PC-3 (cell line): ENCODE measurements at regions not wholly inside any gene's neighbourhood (a gene's known extent, or its start where the extent isn't known, plus 50 kb on each side); places are given as distances from the start of the nearest gene placed in this dataset.

Experiments
- ATAC-seq: fragments of 200-7000 bp; cut with Tn5 transposase; 2 replicates; pipeline ENCODE4 v1.9.1; 2020; ENCODE audit warnings: mild to moderate bottlenecking, moderate library complexity
- BruUV-seq: library from RNA; stranded (reverse); fragments of 400-500 nt; replicated peaks from 2 replicates; lab custom pipeline; 2021; lab: Mats Ljungman, UMichigan
- CTCF ChIA-PET: fragments of 300-600 bp; sonication (Branson Sonifier 250); formaldehyde crosslinking; loops from one replicate; lab custom pipeline; 2022; ENCODE audit warnings: antibody characterized with exemption; lab: Charles Lee
- POLR2A ChIA-PET: fragments of 300-600 bp; sonication (Branson Sonifier 250); formaldehyde crosslinking; loops from one replicate; lab custom pipeline; 2022; ENCODE audit warnings: antibody characterized with exemption; ENCODE audit not compliant: unreplicated experiment; lab: Charles Lee
- DNase-seq: peaks from one replicate; pipeline ENCODE4 v3.0.0-alpha.2; 2015
- H2AFZ ChIP-seq: fragments of 300-600 bp; sonication (generic); 2 replicates; pipeline ENCODE4 v1.6.0; 2016; ENCODE audit warnings: antibody characterized with exemption, low read length
- H3F3A ChIP-seq: fragments of 300-600 bp; sonication (generic); one replicate; pipeline ENCODE4 v1.6.0; 2017; ENCODE audit warnings: antibody characterized with exemption, low read length, control low read depth, mild to moderate bottlenecking; ENCODE audit not compliant: unreplicated experiment
- H3K27ac ChIP-seq: fragments of 300-600 bp; sonication (generic); 2 replicates; pipeline ENCODE4 v1.5.1; 2016; ENCODE audit warnings: mild to moderate bottlenecking, low read length
- H3K27me3 ChIP-seq: fragments of 300-600 bp; sonication (generic); 2 replicates; pipeline ENCODE4 v1.6.1; 2016; ENCODE audit warnings: low read length, mixed read lengths
- H3K36me3 ChIP-seq: fragments of 300-600 bp; sonication (generic); 2 replicates; pipeline ENCODE4 v1.6.1; 2016; ENCODE audit warnings: low read depth, mixed run types, low read length, mixed read lengths
- H3K4me1 ChIP-seq: fragments of 300-600 bp; sonication (generic); 2 replicates; pipeline ENCODE4 v1.5.1; 2016; ENCODE audit warnings: low read length; ENCODE audit not compliant: insufficient read depth
- H3K4me2 ChIP-seq: fragments of 300-600 bp; sonication (generic); 2 replicates; pipeline ENCODE4 v1.6.0; 2016; ENCODE audit warnings: low read length
- H3K4me3 ChIP-seq: fragments of 300-600 bp; sonication (generic); 2 replicates; pipeline ENCODE4 v1.5.1; 2016; ENCODE audit warnings: mild to moderate bottlenecking, low read length, mixed read lengths
- H3K79me2 ChIP-seq: fragments of 300-600 bp; sonication (generic); 2 replicates; pipeline ENCODE4 v1.6.1; 2017; ENCODE audit warnings: low read length, mixed read lengths
- H3K9ac ChIP-seq: fragments of 300-600 bp; sonication (generic); 2 replicates; pipeline ENCODE4 v1.6.0; 2016; ENCODE audit warnings: mild to moderate bottlenecking, low read length
- H3K9me2 ChIP-seq: fragments of 300-600 bp; sonication (generic); replicated peaks from 2 replicates; pipeline ENCODE4 v1.6.1; 2016; ENCODE audit warnings: mixed run types, low read length, mixed read lengths
- H3K9me3 ChIP-seq: fragments of 300-600 bp; sonication (generic); 2 replicates; pipeline ENCODE4 v1.6.1; 2016; ENCODE audit warnings: low read length, mixed read lengths
- H4K20me1 ChIP-seq: fragments of 300-600 bp; sonication (generic); 2 replicates; pipeline ENCODE4 v1.6.1; 2016; ENCODE audit warnings: low read length, mixed read lengths
- CTCF ChIP-seq: fragments of 300-600 bp; sonication (generic); conservative IDR thresholded peaks from 2 replicates; pipeline ENCODE4 v1.5.1; 2017; ENCODE audit warnings: antibody characterized with exemption, low read depth, mild to moderate bottlenecking, low read length
- EZH2 ChIP-seq: fragments of 300-600 bp; sonication (generic); IDR thresholded peaks from one replicate; pipeline ENCODE4 v1.6.1; 2017; ENCODE audit warnings: antibody characterized with exemption, mild to moderate bottlenecking, low read length; ENCODE audit not compliant: unreplicated experiment
- EZH2phosphoT487 ChIP-seq: fragments of 300-600 bp; sonication (generic); IDR thresholded peaks from 2 replicates; pipeline ENCODE4 v1.6.1; 2018; ENCODE audit warnings: mild to moderate bottlenecking, antibody characterized with exemption, low read length, borderline replicate concordance
- intact Hi-C: fragments of 100-400 bp; cut with micrococcal nuclease; formaldehyde crosslinking; loops from 2 replicates; pipeline ENCODE4 v1.9.0; 2023

- DNase-seq, result no peak
- H3K79me2 ChIP-seq, result no peaks in the 10 kb centered on the region
- H3K9me2 ChIP-seq, result no peaks in the 10 kb centered on the region
- no peak overlapping the region for H3K4me3 ChIP-seq
- no peak overlapping the region for H2AFZ ChIP-seq
- no peaks in the 10 kb centered on the region for H3K36me3 ChIP-seq
- H3K27me3 ChIP-seq, result no peaks in the 10 kb centered on the region
- ChIA-PET CTCF (no interaction called here), POLR2A (no interaction called here)
- no peak overlapping the region for H3K4me2 ChIP-seq
- intact Hi-C loops, result no loop called here
- no peak overlapping the region for H3K27ac ChIP-seq
- no peaks in the 10 kb centered on the region for H3K9me3 ChIP-seq
- no peaks in the 10 kb centered on the region for H3F3A ChIP-seq
- H4K20me1 ChIP-seq, result no peaks in the 10 kb centered on the region
- H3K4me1 ChIP-seq, result no peaks in the 10 kb centered on the region
- no peak overlapping the region for H3K9ac ChIP-seq
- no peak for TF ChIP-seq CTCF
- no peak for TF ChIP-seq EZH2
- no peak for TF ChIP-seq EZH2phosphoT487
- no peak for ATAC-seq
- BruUV-seq, result no TSS peak
These were observed 56.7 kb upstream of the GRIN3A start for GRCh38 chr9:101795147-101795546.

- no peak overlapping the region for H3K27ac ChIP-seq
- DNase-seq (no peak), ATAC-seq (no peak)
- no TSS peak for BruUV-seq
- no peak overlapping the region for H3K4me2 ChIP-seq
- H3K79me2 ChIP-seq, result no peaks in the 10 kb centered on the region
- H4K20me1 ChIP-seq, result no peaks in the 10 kb centered on the region
- ChIA-PET POLR2A (no interaction called here), CTCF (no interaction called here)
- H3K4me1 ChIP-seq, result no peaks in the 10 kb centered on the region
- no peak overlapping the region for H3K4me3 ChIP-seq
- H3K27me3 ChIP-seq, result no peaks in the 10 kb centered on the region
- no peak overlapping the region for H2AFZ ChIP-seq
- H3K36me3 ChIP-seq, result no peaks in the 10 kb centered on the region
- TF ChIP-seq EZH2, result no peak
- TF ChIP-seq CTCF, result no peak
- no peak for TF ChIP-seq EZH2phosphoT487
- no peaks in the 10 kb centered on the region for H3F3A ChIP-seq
- H3K9me2 ChIP-seq, result no peaks in the 10 kb centered on the region
- intact Hi-C loops, result no loop called here
- no peaks in the 10 kb centered on the region for H3K9me3 ChIP-seq
- H3K9ac ChIP-seq, result no peak overlapping the region
These were observed 54.0 kb upstream of the GRIN3A start for GRCh38 chr9:101792475-101792874.

- POLR2A ChIA-PET, result no interaction called here
- Histone ChIP-seq H3K79me2 (no peaks in the 10 kb centered on the region), H3K4me3 (no peak overlapping the region), H3K9me2 (no peaks in the 10 kb centered on the region), H3F3A (no peaks in the 10 kb centered on the region), H2AFZ (no peak overlapping the region), H3K27me3 (no peaks in the 10 kb centered on the region), H3K4me2 (no peak overlapping the region), H3K9ac (no peak overlapping the region), H3K9me3 (no peaks in the 10 kb centered on the region), H3K36me3 (no peaks in the 10 kb centered on the region), H4K20me1 (no peaks in the 10 kb centered on the region), H3K4me1 (no peaks in the 10 kb centered on the region), H3K27ac (no peak overlapping the region)
- no TSS peak for BruUV-seq
- intact Hi-C loops, result no loop called here
- TF ChIP-seq EZH2 (no peak), EZH2phosphoT487 (no peak), CTCF (peak; percentile 54; the same call in 1 of the 2 replicates)
- CTCF ChIA-PET, result no interaction called here
- DNase-seq (peak; percentile 39), ATAC-seq (peak; percentile 56; the same call in 1 of the 2 replicates)
These were observed 53.5 kb upstream of the GRIN3A start for GRCh38 chr9:101791938-101792337.
